OCI-LY7 (cell line): ENCODE measurements at regions not wholly inside any gene's neighbourhood (a gene's known extent, or its start where the extent isn't known, plus 50 kb on each side); places are given as distances from the start of the nearest gene placed in this dataset.

ENCODE experiments used
- BruUV-seq: library from RNA; stranded (reverse); fragments of 400-500 nt; replicated peaks from 2 replicates; lab custom pipeline; 2021; lab: Mats Ljungman, UMichigan
- CTCF ChIA-PET: fragments of 300-600 bp; sonication (Branson Sonifier 250); formaldehyde crosslinking; loops from one replicate; lab custom pipeline; 2022; ENCODE audit warnings: antibody characterized with exemption; ENCODE audit not compliant: unreplicated experiment; lab: Charles Lee
- POLR2A ChIA-PET: fragments of 300-600 bp; sonication (Branson Sonifier 250); formaldehyde crosslinking; loops from one replicate; lab custom pipeline; 2022; ENCODE audit warnings: antibody characterized with exemption; lab: Charles Lee
- DNase-seq: peaks from one replicate; pipeline ENCODE4 v3.0.0-alpha.2; 2015; ENCODE audit warnings: low spot score
- H2AFZ ChIP-seq: fragments of 200-600 bp; sonication (generic), shearing (Covaris generic); 2 replicates; pipeline ENCODE4 v1.6.1; 2014; ENCODE audit warnings: mild to moderate bottlenecking, antibody characterized with exemption, low read length, moderate library complexity
- H3K27ac ChIP-seq: fragments of 200-600 bp; sonication (generic); 2 replicates; pipeline ENCODE4 v1.5.1; 2014; ENCODE audit warnings: mixed run types, low read depth, mild to moderate bottlenecking, moderate library complexity, low read length, inconsistent platforms; ENCODE audit not compliant: poor library complexity, severe bottlenecking
- H3K36me3 ChIP-seq: fragments of 200-600 bp; sonication (generic); 2 replicates; pipeline ENCODE4 v1.6.1; 2014; ENCODE audit warnings: mild to moderate bottlenecking, antibody characterized with exemption, low read length, moderate library complexity, mixed read lengths; ENCODE audit not compliant: insufficient read depth
- H3K4me1 ChIP-seq: fragments of 200-600 bp; sonication (generic); 2 replicates; pipeline ENCODE4 v1.5.1; 2014; ENCODE audit warnings: mild to moderate bottlenecking, low read length; ENCODE audit not compliant: insufficient read depth, poor library complexity, severe bottlenecking
- H3K4me2 ChIP-seq: fragments of 200-600 bp; sonication (generic); 2 replicates; pipeline ENCODE4 v1.6.1; 2014; ENCODE audit warnings: mild to moderate bottlenecking, low read length
- H3K4me3 ChIP-seq: fragments of 200-600 bp; sonication (generic); 2 replicates; pipeline ENCODE4 v1.5.1; 2014; ENCODE audit warnings: mild to moderate bottlenecking, low read depth, low read length; ENCODE audit not compliant: poor library complexity, severe bottlenecking
- H3K79me2 ChIP-seq: fragments of 200-600 bp; sonication (generic); 2 replicates; pipeline ENCODE4 v1.6.1; 2016; ENCODE audit warnings: low read depth, mild to moderate bottlenecking, low read length, moderate library complexity, mixed read lengths; ENCODE audit not compliant: insufficient read depth
- H3K9me2 ChIP-seq: fragments of 200-600 bp; sonication (generic); 2 replicates; pipeline ENCODE4 v1.6.1; 2016; ENCODE audit warnings: mild to moderate bottlenecking, low read length, mixed read lengths; ENCODE audit not compliant: insufficient read depth
- H3K9me3 ChIP-seq: fragments of 200-600 bp; sonication (generic); 2 replicates; pipeline ENCODE4 v1.6.1; 2014; ENCODE audit warnings: mild to moderate bottlenecking, mixed run types, low read length, mixed read lengths
- H4K20me1 ChIP-seq: fragments of 200-600 bp; sonication (generic); 2 replicates; pipeline ENCODE4 v1.6.1; 2014; ENCODE audit warnings: mild to moderate bottlenecking, antibody characterized with exemption, low read length, moderate library complexity, mixed read lengths; ENCODE audit not compliant: insufficient read depth
- CTCF ChIP-seq: fragments of 200-600 bp; sonication (generic); conservative IDR thresholded peaks from 2 replicates; pipeline ENCODE4 v1.5.1; 2014; ENCODE audit warnings: mild to moderate bottlenecking, antibody characterized with exemption, low read length, moderate library complexity, mixed read lengths
- EZH2phosphoT487 ChIP-seq: fragments of 200-600 bp; sonication (generic); IDR thresholded peaks from 2 replicates; pipeline ENCODE4 v1.6.1; 2018; ENCODE audit warnings: low read depth, borderline replicate concordance, mild to moderate bottlenecking, mixed run types, antibody characterized with exemption, low read length, moderate library complexity, mixed read lengths
- intact Hi-C: fragments of 100-400 bp; cut with micrococcal nuclease; formaldehyde crosslinking; loops from one replicate; pipeline ENCODE4 v1.10.0; 2022; ENCODE audit not compliant: unreplicated experiment

GRCh38 chr2:183798535-183798934 lies 674.3 kb downstream of the NUP35 start:
- H3K9me3 ChIP-seq: no peaks in the 10 kb centered on the region
- no peaks in the 10 kb centered on the region for H4K20me1 ChIP-seq
- no peak overlapping the region for H3K4me2 ChIP-seq
- no peak overlapping the region for H3K4me3 ChIP-seq
- H3K9me2 ChIP-seq: no peaks in the 10 kb centered on the region
- intact Hi-C loops: no loop called here
- no peak overlapping the region for H2AFZ ChIP-seq
- H3K4me1 ChIP-seq: no peaks in the 10 kb centered on the region
- H3K36me3 ChIP-seq: no peaks in the 10 kb centered on the region
- CTCF ChIA-PET: no interaction called here
- H3K79me2 ChIP-seq: no peaks in the 10 kb centered on the region
- POLR2A ChIA-PET: interaction anchor here (0.7 kb wide), 1 partner anchor 468 kb away, joined by 3 read pairs; no protein-coding TSS in a partner anchor
- DNase-seq: no peak
- no peak overlapping the region for H3K27ac ChIP-seq
- BruUV-seq: no TSS peak
- TF ChIP-seq CTCF (no peak), EZH2phosphoT487 (no peak)

GRCh38 chr2:183799761-183800160 lies 675.5 kb downstream of the NUP35 start:
- Histone ChIP-seq H3K9me2 (no peaks in the 10 kb centered on the region), H3K4me3 (no peak overlapping the region), H3K9me3 (no peaks in the 10 kb centered on the region), H4K20me1 (no peaks in the 10 kb centered on the region), H3K79me2 (no peaks in the 10 kb centered on the region), H2AFZ (no peak overlapping the region), H3K4me2 (no peak overlapping the region), H3K27ac (no peak overlapping the region), H3K36me3 (no peaks in the 10 kb centered on the region), H3K4me1 (no peaks in the 10 kb centered on the region)
- no TSS peak for BruUV-seq
- no peak for TF ChIP-seq EZH2phosphoT487
- no peak for TF ChIP-seq CTCF
- POLR2A ChIA-PET: no interaction called here
- no peak for DNase-seq
- CTCF ChIA-PET: no interaction called here
- intact Hi-C loops: no loop called here

GRCh38 chr2:183803596-183803995 lies 679.4 kb downstream of the NUP35 start:
- no peak overlapping the region for H3K4me2 ChIP-seq
- no peaks in the 10 kb centered on the region for H4K20me1 ChIP-seq
- no peaks in the 10 kb centered on the region for H3K9me3 ChIP-seq
- POLR2A ChIA-PET: interaction anchor here (0.7 kb wide), 2 partner anchors 44 to 1184 kb away, joined by 3 read pairs; no protein-coding TSS in a partner anchor
- no peaks in the 10 kb centered on the region for H3K36me3 ChIP-seq
- DNase-seq: no peak
- no peak overlapping the region for H2AFZ ChIP-seq
- H3K9me2 ChIP-seq: no peaks in the 10 kb centered on the region
- no peak overlapping the region for H3K4me3 ChIP-seq
- TF ChIP-seq CTCF (no peak), EZH2phosphoT487 (no peak)
- H3K4me1 ChIP-seq: no peaks in the 10 kb centered on the region
- no peak overlapping the region for H3K27ac ChIP-seq
- intact Hi-C loops: no loop called here
- no TSS peak for BruUV-seq
- H3K79me2 ChIP-seq: no peaks in the 10 kb centered on the region
- CTCF ChIA-PET: no interaction called here
